Activated naive CD8-positive, alpha-beta T cell treated with anti-CD3 and anti-CD28 coated beads, Interleukin-2, amount 10 ng/mL, durations not matched to agents 7 days and 5 days (primary cell): ENCODE measurements at regions not wholly inside any gene's neighbourhood (a gene's known extent, or its start where the extent isn't known, plus 50 kb on each side); places are given as distances from the start of the nearest gene placed in this dataset.

Experiments
- ATAC-seq: fragments of 150-1000 bp; cut with Tn5 transposase; one replicate; pipeline ENCODE4 v1.10.0; 2021; ENCODE audit warnings: low read depth, moderate library complexity
- POLR2A ChIA-PET: fragments of 350-600 bp; sonication (Branson Sonifier 250); formaldehyde crosslinking; loops from one replicate; lab custom pipeline; 2021; ENCODE audit warnings: antibody characterized with exemption; lab: Charles Lee
- DNase-seq: peaks from one replicate; pipeline ENCODE4 v3.0.0; 2021
- H3K27ac Mint-ChIP-seq: one replicate; pipeline ENCODE4 v1.8.0; 2022; ENCODE audit warnings: mild to moderate bottlenecking, mixed read lengths
- H3K27me3 Mint-ChIP-seq: one replicate; pipeline ENCODE4 v1.8.0; 2022; ENCODE audit warnings: mild to moderate bottlenecking, moderate library complexity, mixed read lengths
- H3K36me3 Mint-ChIP-seq: one replicate; pipeline ENCODE4 v1.8.0; 2021; ENCODE audit warnings: mild to moderate bottlenecking, mixed read lengths
- H3K4me1 Mint-ChIP-seq: one replicate; pipeline ENCODE4 v1.8.0; 2021; ENCODE audit warnings: mixed read lengths
- H3K4me3 Mint-ChIP-seq: one replicate; pipeline ENCODE4 v1.8.0; 2022; ENCODE audit warnings: mild to moderate bottlenecking, moderate library complexity, mixed read lengths
- H3K9me3 Mint-ChIP-seq: one replicate; pipeline ENCODE4 v1.8.0; 2021; ENCODE audit warnings: mixed read lengths

- ATAC-seq: no peak
Observed at GRCh38 chr12:58378028-58378427, 436.7 kb downstream of the ATP23 start.

GRCh38 chr12:58381546-58381945, 440.2 kb downstream of the ATP23 start:
- H3K36me3 Mint-ChIP-seq: no peaks in the 10 kb centered on the region
- POLR2A ChIA-PET: no interaction called here
- H3K4me1 Mint-ChIP-seq: no peaks in the 10 kb centered on the region
- peaks cover 8% of the 10 kb centered on the region for H3K27me3 Mint-ChIP-seq
- ATAC-seq (no peak), DNase-seq (no peak)
- H3K4me3 Mint-ChIP-seq: no peak overlapping the region
- H3K9me3 Mint-ChIP-seq: no peaks in the 10 kb centered on the region
- H3K27ac Mint-ChIP-seq: no peak overlapping the region

More at GRCh38 chr12:58378028-58378427, 436.7 kb downstream of the ATP23 start:
- Mint-ChIP-seq H3K27me3 (peaks cover 4% of the 10 kb centered on the region), H3K4me1 (no peaks in the 10 kb centered on the region), H3K4me3 (no peak overlapping the region), H3K36me3 (no peaks in the 10 kb centered on the region), H3K27ac (no peak overlapping the region), H3K9me3 (no peaks in the 10 kb centered on the region)
- POLR2A ChIA-PET: no interaction called here
- no peak for DNase-seq

GRCh38 chr12:58384196-58384595, 442.8 kb downstream of the ATP23 start:
- ATAC-seq (no peak), DNase-seq (no peak)
- no peak overlapping the region for H3K27ac Mint-ChIP-seq
- H3K4me3 Mint-ChIP-seq: no peak overlapping the region
- H3K36me3 Mint-ChIP-seq: no peaks in the 10 kb centered on the region
- H3K4me1 Mint-ChIP-seq: no peaks in the 10 kb centered on the region
- POLR2A ChIA-PET: no interaction called here
- no peaks in the 10 kb centered on the region for H3K9me3 Mint-ChIP-seq
- peaks cover 8% of the 10 kb centered on the region for H3K27me3 Mint-ChIP-seq

GRCh38 chr12:58386136-58386535, 444.8 kb downstream of the ATP23 start:
- POLR2A ChIA-PET: no interaction called here
- no peak for DNase-seq
- Mint-ChIP-seq H3K4me1 (no peaks in the 10 kb centered on the region), H3K9me3 (no peaks in the 10 kb centered on the region), H3K27ac (no peak overlapping the region), H3K36me3 (no peaks in the 10 kb centered on the region), H3K27me3 (peaks cover 6% of the 10 kb centered on the region), H3K4me3 (no peak overlapping the region)
- no peak for ATAC-seq

GRCh38 chr12:58387199-58387598, 445.8 kb downstream of the ATP23 start:
- Mint-ChIP-seq H3K36me3 (no peaks in the 10 kb centered on the region), H3K4me1 (no peaks in the 10 kb centered on the region), H3K9me3 (no peaks in the 10 kb centered on the region)

GRCh38 chr12:58388261-58388660, 446.9 kb downstream of the ATP23 start:
- Mint-ChIP-seq H3K36me3 (no peaks in the 10 kb centered on the region), H3K4me1 (no peaks in the 10 kb centered on the region), H3K27ac (no peak overlapping the region), H3K27me3 (peaks cover 4% of the 10 kb centered on the region), H3K4me3 (no peak overlapping the region), H3K9me3 (no peaks in the 10 kb centered on the region)
- no peak for DNase-seq
- POLR2A ChIA-PET: no interaction called here
- ATAC-seq: no peak

More at GRCh38 chr12:58387199-58387598, 445.8 kb downstream of the ATP23 start:
- ATAC-seq (no peak), DNase-seq (no peak)
- Mint-ChIP-seq H3K4me3 (no peak overlapping the region), H3K27ac (no peak overlapping the region), H3K27me3 (peaks cover 4% of the 10 kb centered on the region)
- POLR2A ChIA-PET: no interaction called here

- peaks cover 1% of the 10 kb centered on the region for H3K27me3 Mint-ChIP-seq
- DNase-seq: no peak
- H3K36me3 Mint-ChIP-seq: no peaks in the 10 kb centered on the region
- POLR2A ChIA-PET: no interaction called here
- no peak overlapping the region for H3K4me3 Mint-ChIP-seq
- H3K4me1 Mint-ChIP-seq: no peaks in the 10 kb centered on the region
- H3K27ac Mint-ChIP-seq: no peak overlapping the region
- ATAC-seq: no peak
- H3K9me3 Mint-ChIP-seq: no peaks in the 10 kb centered on the region
Observed at GRCh38 chr12:58393152-58393551, 451.8 kb downstream of the ATP23 start.

- peaks cover 1% of the 10 kb centered on the region for H3K27me3 Mint-ChIP-seq
- no peak for DNase-seq
- H3K9me3 Mint-ChIP-seq: no peaks in the 10 kb centered on the region
- H3K36me3 Mint-ChIP-seq: no peaks in the 10 kb centered on the region
- H3K27ac Mint-ChIP-seq: no peak overlapping the region
- no peak overlapping the region for H3K4me3 Mint-ChIP-seq
- ATAC-seq: no peak
- H3K4me1 Mint-ChIP-seq: no peaks in the 10 kb centered on the region
- POLR2A ChIA-PET: no interaction called here
Observed at GRCh38 chr12:58395056-58395455, 453.7 kb downstream of the ATP23 start.

- POLR2A ChIA-PET: no interaction called here
- H3K4me1 Mint-ChIP-seq: no peaks in the 10 kb centered on the region
- no peak for ATAC-seq
- no peak overlapping the region for H3K4me3 Mint-ChIP-seq
- no peak for DNase-seq
- no peaks in the 10 kb centered on the region for H3K9me3 Mint-ChIP-seq
- H3K36me3 Mint-ChIP-seq: no peaks in the 10 kb centered on the region
- H3K27me3 Mint-ChIP-seq: peaks cover 1% of the 10 kb centered on the region
- H3K27ac Mint-ChIP-seq: no peak overlapping the region
Observed at GRCh38 chr12:58395470-58395869, 454.1 kb downstream of the ATP23 start.

- DNase-seq (no peak), ATAC-seq (no peak)
- no peak overlapping the region for H3K4me3 Mint-ChIP-seq
- H3K9me3 Mint-ChIP-seq: no peaks in the 10 kb centered on the region
- H3K4me1 Mint-ChIP-seq: no peaks in the 10 kb centered on the region
- no peak overlapping the region for H3K27ac Mint-ChIP-seq
- POLR2A ChIA-PET: no interaction called here
- H3K27me3 Mint-ChIP-seq: peaks cover 1% of the 10 kb centered on the region
- H3K36me3 Mint-ChIP-seq: no peaks in the 10 kb centered on the region
Observed at GRCh38 chr12:58396239-58396638, 454.9 kb downstream of the ATP23 start.

GRCh38 chr12:58405363-58405762, 464.0 kb downstream of the ATP23 start:
- Mint-ChIP-seq H3K4me3 (no peak overlapping the region), H3K27me3 (no peaks in the 10 kb centered on the region), H3K36me3 (no peaks in the 10 kb centered on the region), H3K9me3 (no peaks in the 10 kb centered on the region), H3K4me1 (no peaks in the 10 kb centered on the region), H3K27ac (no peak overlapping the region)
- POLR2A ChIA-PET: no interaction called here
- no peak for DNase-seq
- ATAC-seq: no peak

GRCh38 chr12:58408516-58408915, 467.1 kb downstream of the ATP23 start:
- no peak for ATAC-seq
- H3K9me3 Mint-ChIP-seq: no peaks in the 10 kb centered on the region
- H3K4me1 Mint-ChIP-seq: no peaks in the 10 kb centered on the region
- POLR2A ChIA-PET: no interaction called here
- H3K4me3 Mint-ChIP-seq: no peak overlapping the region
- no peak overlapping the region for H3K27ac Mint-ChIP-seq
- H3K27me3 Mint-ChIP-seq: peaks cover 3% of the 10 kb centered on the region
- no peak for DNase-seq
- no peaks in the 10 kb centered on the region for H3K36me3 Mint-ChIP-seq

GRCh38 chr12:58412461-58413060, 471.2 kb downstream of the ATP23 start:
- DNase-seq: no peak
- Mint-ChIP-seq H3K27ac (no peak overlapping the region), H3K4me3 (no peak overlapping the region), H3K4me1 (no peaks in the 10 kb centered on the region), H3K9me3 (no peaks in the 10 kb centered on the region), H3K27me3 (peaks cover 9% of the 10 kb centered on the region), H3K36me3 (no peaks in the 10 kb centered on the region)
- ATAC-seq: no peak
- POLR2A ChIA-PET: no interaction called here

GRCh38 chr12:58413794-58414193, 472.4 kb downstream of the ATP23 start:
- POLR2A ChIA-PET: no interaction called here
- Mint-ChIP-seq H3K36me3 (no peaks in the 10 kb centered on the region), H3K4me1 (no peaks in the 10 kb centered on the region)

More at GRCh38 chr12:58413794-58414193, 472.4 kb downstream of the ATP23 start:
- no peak for DNase-seq
- no peak for ATAC-seq
- no peaks in the 10 kb centered on the region for H3K9me3 Mint-ChIP-seq
- no peak overlapping the region for H3K27ac Mint-ChIP-seq
- H3K27me3 Mint-ChIP-seq: peaks cover 9% of the 10 kb centered on the region
- H3K4me3 Mint-ChIP-seq: no peak overlapping the region
